CD4-positive, alpha-beta memory T cell (primary cell): ENCODE measurements at regions not wholly inside any gene's neighbourhood (a gene's known extent, or its start where the extent isn't known, plus 50 kb on each side); places are given as distances from the start of the nearest gene placed in this dataset.

Source experiments
- CTCF ChIA-PET: fragments of 350-600 bp; sonication (Branson Sonifier 250); formaldehyde crosslinking; loops from one replicate; lab custom pipeline; 2021; ENCODE audit warnings: inconsistent platforms; ENCODE audit not compliant: partially characterized antibody; lab: Charles Lee
- POLR2A ChIA-PET: fragments of 350-600 bp; sonication (Branson Sonifier 250); formaldehyde crosslinking; loops from one replicate; lab custom pipeline; 2021; ENCODE audit not compliant: partially characterized antibody; lab: Charles Lee
- DNase-seq, 5 donors: peaks; one replicate each; pipeline versions ENCODE4 v3.0.0 to v3.0.0-alpha.2; 2020 to 2022; ENCODE audit warnings: mixed read lengths in 1 of 5
- H3K27ac ChIP-seq: one replicate; pipeline ENCODE4 v1.7.0; 2013; ENCODE audit warnings: low read depth, low read length
- H3K27me3 ChIP-seq: 2 replicates; pipeline ENCODE4 v1.7.0; 2013; ENCODE audit warnings: mild to moderate bottlenecking, low read length, moderate library complexity; ENCODE audit not compliant: insufficient read depth
- H3K36me3 ChIP-seq: 2 replicates; pipeline ENCODE4 v1.7.0; 2013; ENCODE audit warnings: mild to moderate bottlenecking, low read length, moderate library complexity; ENCODE audit not compliant: insufficient read depth
- H3K4me1 ChIP-seq: 2 replicates; pipeline ENCODE4 v1.7.0; 2013; ENCODE audit warnings: mild to moderate bottlenecking, low read length, moderate library complexity; ENCODE audit not compliant: insufficient read depth
- H3K4me3 ChIP-seq, 2 donors: one replicate each; pipeline ENCODE4 v1.7.0; 2013; ENCODE audit warnings: low read length in 2 of 2, mild to moderate bottlenecking in 1 of 2
- H3K9me3 ChIP-seq, 2 donors: one replicate each; pipeline ENCODE4 v1.7.0; 2013; ENCODE audit warnings: low read length in 2 of 2, control low read depth in 1 of 2; ENCODE audit not compliant: control insufficient read depth in 1 of 2
- H3K27ac Mint-ChIP-seq, 7 donors: one replicate each; pipeline ENCODE4 v1.8.0; 2020 to 2021; ENCODE audit warnings: mixed read lengths in 7 of 7, mild to moderate bottlenecking in 6 of 7, inconsistent platforms in 3 of 7, moderate library complexity in 3 of 7
- H3K27me3 Mint-ChIP-seq, 2 donors: one replicate each; pipeline ENCODE4 v1.8.0; 2020 to 2021; ENCODE audit warnings: mixed read lengths in 2 of 2
- H3K36me3 Mint-ChIP-seq, 2 donors: one replicate each; pipeline ENCODE4 v1.8.0; 2020 to 2021; ENCODE audit warnings: mixed read lengths in 2 of 2, inconsistent platforms in 1 of 2, mild to moderate bottlenecking in 1 of 2
- H3K4me1 Mint-ChIP-seq, 4 donors: one replicate each; pipeline ENCODE4 v1.8.0; 2020 to 2021; ENCODE audit warnings: mixed read lengths in 4 of 4, mild to moderate bottlenecking in 1 of 4
- H3K4me3 Mint-ChIP-seq, 8 donors: one replicate each; pipeline ENCODE4 v1.8.0; 2020 to 2021; ENCODE audit warnings: mixed read lengths in 8 of 8, mild to moderate bottlenecking in 7 of 8, moderate library complexity in 6 of 8, inconsistent platforms in 3 of 8
- H3K9me3 Mint-ChIP-seq, 8 donors: one replicate each; pipeline ENCODE4 v1.8.0; 2020 to 2021; ENCODE audit warnings: mixed read lengths in 8 of 8, mild to moderate bottlenecking in 5 of 8, inconsistent platforms in 3 of 8, moderate library complexity in 1 of 8
- intact Hi-C: fragments of 100-400 bp; cut with micrococcal nuclease; formaldehyde crosslinking; loops from one replicate; pipeline ENCODE4 v1.15.1; 2023

GRCh38 chr15:70351391-70351790, 253.7 kb upstream of the TLE3 start:
- Histone ChIP-seq H3K36me3 (no peaks in the 10 kb centered on the region), H3K27me3 (no peaks in the 10 kb centered on the region), H3K27ac (no peak overlapping the region), H3K4me1 (no peaks in the 10 kb centered on the region), H3K4me3 (no peak overlapping the region), H3K9me3 (no peaks in the 10 kb centered on the region)
- Mint-ChIP-seq H3K9me3 (peaks cover 0 to 2% (median 0%) of the 10 kb centered on the region in 8 donors), H3K27ac (no peak overlapping the region), H3K36me3 (no peaks in the 10 kb centered on the region), H3K27me3 (peaks cover 5 to 8% of the 10 kb centered on the region in 2 donors), H3K4me3 (no peak overlapping the region), H3K4me1 (no peaks in the 10 kb centered on the region)
- intact Hi-C loops, result no loop called here
- CTCF ChIA-PET, result no interaction called here
- POLR2A ChIA-PET, result no interaction called here
- no peak for DNase-seq

DNA sequence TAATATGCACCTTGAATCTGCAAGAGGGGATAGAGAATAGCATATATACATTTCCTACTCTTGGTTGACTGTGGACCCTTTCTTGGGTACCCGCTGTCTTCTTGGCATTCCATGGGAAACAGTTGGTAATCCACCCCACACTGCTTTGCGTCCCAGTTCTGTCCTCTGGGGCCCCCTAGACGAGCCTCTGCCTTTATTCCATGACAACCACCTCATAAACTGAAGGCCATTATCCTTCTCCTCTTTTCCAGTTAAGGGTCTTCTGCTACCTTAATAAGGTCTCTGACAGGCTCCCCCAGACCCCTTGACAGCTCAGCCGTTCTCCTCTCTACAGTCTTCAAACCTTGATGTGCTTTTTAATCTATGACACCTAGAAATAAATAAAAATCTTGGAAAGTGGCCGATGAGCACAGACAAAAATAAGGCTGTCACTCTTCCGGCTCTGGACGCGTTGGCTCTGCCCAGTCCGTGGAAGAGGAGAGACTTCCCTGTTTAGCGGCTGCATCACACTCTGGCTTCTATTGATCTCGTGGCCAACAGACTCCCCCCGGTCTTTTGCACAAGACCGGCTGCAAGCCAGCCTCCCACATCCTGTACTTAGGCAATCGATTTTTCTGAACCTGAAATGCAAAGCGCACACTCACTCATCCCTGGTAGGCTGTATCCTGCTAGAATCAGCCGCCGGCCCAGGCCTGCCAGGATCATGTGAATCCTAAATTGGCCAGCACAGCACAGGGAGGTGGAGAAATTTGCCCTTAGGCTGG, 251.0 kb upstream of the TLE3 start:
- DNase-seq, result no peak
- no peak overlapping the region for H3K4me3 Mint-ChIP-seq
- Histone ChIP-seq H3K4me1 (no peaks in the 10 kb centered on the region), H3K27me3 (no peaks in the 10 kb centered on the region), H3K36me3 (no peaks in the 10 kb centered on the region), H3K9me3 (no peaks in the 10 kb centered on the region), H3K27ac (no peak overlapping the region), H3K4me3 (no peak overlapping the region)
- intact Hi-C loops, result no loop called here
- peaks cover 3 to 5% of the 10 kb centered on the region in 2 donors for H3K27me3 Mint-ChIP-seq
- ChIA-PET POLR2A (no interaction called here), CTCF (no interaction called here)
- no peaks in the 10 kb centered on the region for H3K4me1 Mint-ChIP-seq
- H3K9me3 Mint-ChIP-seq, result peaks cover 0 to 2% (median 0%) of the 10 kb centered on the region in 8 donors
- no peaks in the 10 kb centered on the region for H3K36me3 Mint-ChIP-seq
- H3K27ac Mint-ChIP-seq, result no peak overlapping the region

DNA sequence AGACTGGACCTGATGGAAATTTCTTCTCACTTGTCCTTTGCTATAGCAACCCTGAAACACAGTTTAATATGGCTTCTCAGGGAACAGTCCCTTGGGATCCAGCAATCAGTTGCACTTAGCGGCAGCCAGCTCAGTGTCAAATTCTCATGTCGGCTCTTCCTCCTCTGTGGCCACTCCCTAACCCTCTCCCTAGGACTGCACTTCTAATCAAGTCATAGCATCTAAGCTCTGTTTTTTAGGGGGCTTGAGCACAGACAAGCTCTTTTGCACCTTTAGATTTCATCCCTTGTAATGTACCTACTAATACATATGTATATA, 250.5 kb upstream of the TLE3 start:
- H3K4me3 Mint-ChIP-seq, result no peak overlapping the region
- ChIA-PET CTCF (no interaction called here), POLR2A (no interaction called here)
- Histone ChIP-seq H3K4me1 (no peaks in the 10 kb centered on the region), H3K9me3 (no peaks in the 10 kb centered on the region), H3K27ac (no peak overlapping the region), H3K27me3 (no peaks in the 10 kb centered on the region), H3K36me3 (no peaks in the 10 kb centered on the region), H3K4me3 (no peak overlapping the region)
- DNase-seq, result no peak
- H3K27ac Mint-ChIP-seq, result no peak overlapping the region
- peaks cover 0 to 2% (median 0%) of the 10 kb centered on the region in 8 donors for H3K9me3 Mint-ChIP-seq
- no peaks in the 10 kb centered on the region for H3K4me1 Mint-ChIP-seq
- intact Hi-C loops, result no loop called here
- no peaks in the 10 kb centered on the region for H3K36me3 Mint-ChIP-seq
- peaks cover 3 to 5% of the 10 kb centered on the region in 2 donors for H3K27me3 Mint-ChIP-seq

GRCh38 chr15:70347321-70348225, 249.9 kb upstream of the TLE3 start:
- ChIA-PET CTCF (no interaction called here), POLR2A (no interaction called here)
- peaks cover 0 to 3% (median 0%) of the 10 kb centered on the region in 8 donors for H3K9me3 Mint-ChIP-seq
- H3K27me3 Mint-ChIP-seq, result peaks cover 3 to 5% of the 10 kb centered on the region in 2 donors
- intact Hi-C loops, result no loop called here
- H3K4me3 Mint-ChIP-seq, result no peak overlapping the region
- Histone ChIP-seq H3K9me3 (no peaks in the 10 kb centered on the region), H3K4me3 (no peak overlapping the region), H3K27ac (no peak overlapping the region), H3K36me3 (no peaks in the 10 kb centered on the region), H3K4me1 (no peaks in the 10 kb centered on the region), H3K27me3 (no peaks in the 10 kb centered on the region)
- no peak overlapping the region for H3K27ac Mint-ChIP-seq
- no peak for DNase-seq
- no peaks in the 10 kb centered on the region for H3K4me1 Mint-ChIP-seq
- no peaks in the 10 kb centered on the region for H3K36me3 Mint-ChIP-seq

GRCh38 chr15:70345251-70346019, 247.7 kb upstream of the TLE3 start:
- no peak overlapping the region for H3K4me3 Mint-ChIP-seq
- Histone ChIP-seq H3K4me3 (no peak overlapping the region), H3K36me3 (no peaks in the 10 kb centered on the region), H3K27ac (no peak overlapping the region), H3K9me3 (no peaks in the 10 kb centered on the region), H3K4me1 (no peaks in the 10 kb centered on the region), H3K27me3 (no peaks in the 10 kb centered on the region)
- H3K4me1 Mint-ChIP-seq, result no peaks in the 10 kb centered on the region
- DNase-seq, result no peak
- H3K9me3 Mint-ChIP-seq, result peaks cover 0 to 2% (median 0%) of the 10 kb centered on the region in 8 donors
- H3K36me3 Mint-ChIP-seq, result no peaks in the 10 kb centered on the region
- H3K27ac Mint-ChIP-seq, result no peak overlapping the region
- ChIA-PET CTCF (no interaction called here), POLR2A (no interaction called here)
- H3K27me3 Mint-ChIP-seq, result peaks cover 0 to 3% of the 10 kb centered on the region in 2 donors
- intact Hi-C loops, result no loop called here

DNA sequence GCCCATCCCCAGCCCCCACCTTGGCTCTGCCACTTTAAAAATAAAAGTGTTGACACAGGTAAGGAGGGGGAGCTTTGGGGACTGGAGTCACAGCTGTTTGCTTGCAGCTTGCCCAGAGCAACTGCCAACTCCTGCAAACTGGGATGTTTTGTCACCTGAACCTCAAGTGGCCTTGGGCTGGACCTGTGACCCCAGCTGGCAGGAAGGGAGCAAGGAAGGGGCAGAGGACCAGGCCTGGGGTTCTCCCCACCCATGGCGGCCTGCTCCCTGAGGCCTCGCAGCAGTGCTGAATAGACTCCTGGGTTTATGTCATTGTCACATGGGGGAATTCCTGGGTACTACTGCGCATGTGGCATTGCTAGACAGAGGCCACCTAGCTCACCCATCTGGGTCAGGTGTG, 246.9 kb upstream of the TLE3 start:
- peaks cover 0 to 1% of the 10 kb centered on the region in 2 donors for H3K27me3 Mint-ChIP-seq

More for the DNA sequence above, 246.9 kb upstream of the TLE3 start:
- Mint-ChIP-seq H3K4me3 (no peak overlapping the region), H3K9me3 (peaks cover 0 to 2% (median 0%) of the 10 kb centered on the region in 8 donors), H3K36me3 (no peaks in the 10 kb centered on the region), H3K27ac (no peak overlapping the region), H3K4me1 (no peaks in the 10 kb centered on the region)
- intact Hi-C loops, result no loop called here
- Histone ChIP-seq H3K4me3 (no peak overlapping the region), H3K27ac (no peak overlapping the region), H3K27me3 (no peaks in the 10 kb centered on the region), H3K36me3 (no peaks in the 10 kb centered on the region), H3K4me1 (no peaks in the 10 kb centered on the region), H3K9me3 (no peaks in the 10 kb centered on the region)
- POLR2A ChIA-PET, result no interaction called here
- CTCF ChIA-PET, result interaction anchor here (0.7 kb wide), 1 partner anchor 78 kb away, joined by 3 read pairs; no protein-coding TSS in a partner anchor
- no peak for DNase-seq
